OCI-LY7 (cell line): ENCODE measurements at regions not wholly inside any gene's neighbourhood (a gene's known extent, or its start where the extent isn't known, plus 50 kb on each side); places are given as distances from the start of the nearest gene placed in this dataset.
"Not testable (repeated sequence)": the region's sequence is repeated elsewhere in the genome, so short reads cannot be mapped to it uniquely, and the experiment has no call there.

Experiments
- BruUV-seq: library from RNA; stranded (reverse); fragments of 400-500 nt; replicated peaks from 2 replicates; lab custom pipeline; 2021; lab: Mats Ljungman, UMichigan
- CTCF ChIA-PET: fragments of 300-600 bp; sonication (Branson Sonifier 250); formaldehyde crosslinking; loops from one replicate; lab custom pipeline; 2022; ENCODE audit warnings: antibody characterized with exemption; ENCODE audit not compliant: unreplicated experiment; lab: Charles Lee
- POLR2A ChIA-PET: fragments of 300-600 bp; sonication (Branson Sonifier 250); formaldehyde crosslinking; loops from one replicate; lab custom pipeline; 2022; ENCODE audit warnings: antibody characterized with exemption; lab: Charles Lee
- DNase-seq: peaks from one replicate; pipeline ENCODE4 v3.0.0-alpha.2; 2015; ENCODE audit warnings: low spot score
- H2AFZ ChIP-seq: fragments of 200-600 bp; sonication (generic), shearing (Covaris generic); 2 replicates; pipeline ENCODE4 v1.6.1; 2014; ENCODE audit warnings: mild to moderate bottlenecking, antibody characterized with exemption, low read length, moderate library complexity
- H3K27ac ChIP-seq: fragments of 200-600 bp; sonication (generic); 2 replicates; pipeline ENCODE4 v1.5.1; 2014; ENCODE audit warnings: mixed run types, low read depth, mild to moderate bottlenecking, moderate library complexity, low read length, inconsistent platforms; ENCODE audit not compliant: poor library complexity, severe bottlenecking
- H3K36me3 ChIP-seq: fragments of 200-600 bp; sonication (generic); 2 replicates; pipeline ENCODE4 v1.6.1; 2014; ENCODE audit warnings: mild to moderate bottlenecking, antibody characterized with exemption, low read length, moderate library complexity, mixed read lengths; ENCODE audit not compliant: insufficient read depth
- H3K4me1 ChIP-seq: fragments of 200-600 bp; sonication (generic); 2 replicates; pipeline ENCODE4 v1.5.1; 2014; ENCODE audit warnings: mild to moderate bottlenecking, low read length; ENCODE audit not compliant: insufficient read depth, poor library complexity, severe bottlenecking
- H3K4me2 ChIP-seq: fragments of 200-600 bp; sonication (generic); 2 replicates; pipeline ENCODE4 v1.6.1; 2014; ENCODE audit warnings: mild to moderate bottlenecking, low read length
- H3K4me3 ChIP-seq: fragments of 200-600 bp; sonication (generic); 2 replicates; pipeline ENCODE4 v1.5.1; 2014; ENCODE audit warnings: mild to moderate bottlenecking, low read depth, low read length; ENCODE audit not compliant: poor library complexity, severe bottlenecking
- H3K79me2 ChIP-seq: fragments of 200-600 bp; sonication (generic); 2 replicates; pipeline ENCODE4 v1.6.1; 2016; ENCODE audit warnings: low read depth, mild to moderate bottlenecking, low read length, moderate library complexity, mixed read lengths; ENCODE audit not compliant: insufficient read depth
- H3K9me2 ChIP-seq: fragments of 200-600 bp; sonication (generic); 2 replicates; pipeline ENCODE4 v1.6.1; 2016; ENCODE audit warnings: mild to moderate bottlenecking, low read length, mixed read lengths; ENCODE audit not compliant: insufficient read depth
- H3K9me3 ChIP-seq: fragments of 200-600 bp; sonication (generic); 2 replicates; pipeline ENCODE4 v1.6.1; 2014; ENCODE audit warnings: mild to moderate bottlenecking, mixed run types, low read length, mixed read lengths
- H4K20me1 ChIP-seq: fragments of 200-600 bp; sonication (generic); 2 replicates; pipeline ENCODE4 v1.6.1; 2014; ENCODE audit warnings: mild to moderate bottlenecking, antibody characterized with exemption, low read length, moderate library complexity, mixed read lengths; ENCODE audit not compliant: insufficient read depth
- CTCF ChIP-seq: fragments of 200-600 bp; sonication (generic); conservative IDR thresholded peaks from 2 replicates; pipeline ENCODE4 v1.5.1; 2014; ENCODE audit warnings: mild to moderate bottlenecking, antibody characterized with exemption, low read length, moderate library complexity, mixed read lengths
- EZH2phosphoT487 ChIP-seq: fragments of 200-600 bp; sonication (generic); IDR thresholded peaks from 2 replicates; pipeline ENCODE4 v1.6.1; 2018; ENCODE audit warnings: low read depth, borderline replicate concordance, mild to moderate bottlenecking, mixed run types, antibody characterized with exemption, low read length, moderate library complexity, mixed read lengths
- intact Hi-C: fragments of 100-400 bp; cut with micrococcal nuclease; formaldehyde crosslinking; loops from one replicate; pipeline ENCODE4 v1.10.0; 2022; ENCODE audit not compliant: unreplicated experiment

GRCh38 chr11:101262258-101262657, 132.6 kb upstream of the PGR start:
- H4K20me1 ChIP-seq, result no peaks in the 10 kb centered on the region
- H3K27ac ChIP-seq, result no peak overlapping the region
- H3K36me3 ChIP-seq, result no peaks in the 10 kb centered on the region
- POLR2A ChIA-PET, result interaction anchor here (0.6 kb wide), 1 partner anchor 1665 kb away, joined by 3 read pairs; no protein-coding TSS in a partner anchor
- no peak overlapping the region for H3K4me2 ChIP-seq
- no peak overlapping the region for H3K4me3 ChIP-seq
- intact Hi-C loops, result no loop called here
- H3K4me1 ChIP-seq, result no peaks in the 10 kb centered on the region
- CTCF ChIA-PET, result no interaction called here
- H2AFZ ChIP-seq, result no peak overlapping the region
- H3K9me3 ChIP-seq, result no peaks in the 10 kb centered on the region
- no peaks in the 10 kb centered on the region for H3K79me2 ChIP-seq
- no peaks in the 10 kb centered on the region for H3K9me2 ChIP-seq
- TF ChIP-seq EZH2phosphoT487, result no peak
- no peak for TF ChIP-seq CTCF
- no TSS peak for BruUV-seq
- no peak for DNase-seq

- Histone ChIP-seq H3K9me2 (no peaks in the 10 kb centered on the region), H3K27ac (no peak overlapping the region), H4K20me1 (no peaks in the 10 kb centered on the region), H3K4me3 (no peak overlapping the region), H3K4me1 (no peaks in the 10 kb centered on the region), H3K9me3 (no peaks in the 10 kb centered on the region), H2AFZ (no peak overlapping the region), H3K79me2 (no peaks in the 10 kb centered on the region), H3K36me3 (no peaks in the 10 kb centered on the region), H3K4me2 (no peak overlapping the region)
- ChIA-PET POLR2A (no interaction called here), CTCF (no interaction called here)
- DNase-seq, result no peak
- intact Hi-C loops, result no loop called here
- no TSS peak for BruUV-seq
- TF ChIP-seq EZH2phosphoT487 (no peak), CTCF (no peak)
These were observed 125.4 kb upstream of the PGR start for GRCh38 chr11:101255036-101255435.

GRCh38 chr11:101254037-101254436, 124.4 kb upstream of the PGR start:
- Histone ChIP-seq H3K4me3 (no peak overlapping the region), H3K4me2 (no peak overlapping the region), H4K20me1 (no peaks in the 10 kb centered on the region), H3K9me2 (no peaks in the 10 kb centered on the region), H3K36me3 (no peaks in the 10 kb centered on the region), H3K27ac (no peak overlapping the region), H3K4me1 (no peaks in the 10 kb centered on the region), H2AFZ (no peak overlapping the region), H3K79me2 (no peaks in the 10 kb centered on the region), H3K9me3 (no peaks in the 10 kb centered on the region)
- no TSS peak for BruUV-seq
- POLR2A ChIA-PET, result no interaction called here
- DNase-seq, result no peak
- TF ChIP-seq EZH2phosphoT487, result no peak
- CTCF ChIA-PET, result no interaction called here
- intact Hi-C loops, result no loop called here

GRCh38 chr11:101245635-101246034, 116.0 kb upstream of the PGR start:
- H4K20me1 ChIP-seq, DNase-seq, BruUV-seq, H3K4me2 ChIP-seq, H3K9me2 ChIP-seq, intact Hi-C loops, H3K4me1 ChIP-seq, H3K4me3 ChIP-seq, H3K27ac ChIP-seq, H2AFZ ChIP-seq, H3K36me3 ChIP-seq, H3K9me3 ChIP-seq, CTCF ChIA-PET, H3K79me2 ChIP-seq: not testable (repeated sequence)
- POLR2A ChIA-PET, result interaction anchor here (0.6 to 0.7 kb wide), 2 partner anchors 212 to 308 kb away, joined by 3 to 4 read pairs; no protein-coding TSS in a partner anchor

- BruUV-seq, DNase-seq, H3K4me1 ChIP-seq, H3K4me2 ChIP-seq, CTCF ChIA-PET, H3K27ac ChIP-seq, H3K9me3 ChIP-seq, H3K4me3 ChIP-seq, H3K9me2 ChIP-seq, H3K79me2 ChIP-seq, intact Hi-C loops, H2AFZ ChIP-seq, H3K36me3 ChIP-seq, H4K20me1 ChIP-seq: not testable (repeated sequence)
- POLR2A ChIA-PET, result interaction anchor here (0.7 kb wide), 1 partner anchor 308 kb away, joined by 4 read pairs; no protein-coding TSS in a partner anchor
These were observed 115.5 kb upstream of the PGR start for GRCh38 chr11:101245081-101245480.
